ENCODE measurements at regions not wholly inside any gene's neighbourhood (a gene's known extent, or its start where the extent isn't known, plus 50 kb on each side); places are given as distances from the start of the nearest gene placed in this dataset.

- Histone ChIP-seq H3K79me1 (ENCODE audit: low read length) (no peaks in the 10 kb centered on the region), H3K9ac (ENCODE audit: low read length) (no peak overlapping the region), H3K79me2 (ENCODE audit: control insufficient read depth, insufficient read depth, low read length, poor library complexity) (no peaks in the 10 kb centered on the region), H2BK12ac (ENCODE audit: low read length) (no peak overlapping the region), H3K23ac (ENCODE audit: low read length) (no peak overlapping the region), H4K8ac (ENCODE audit: low read depth, low read length) (no peak overlapping the region), H4K12ac (ENCODE audit: low read depth, low read length) (no peak overlapping the region), H3K36me3 (ENCODE audit: control insufficient read depth in 1 of 2, insufficient read depth in 2 of 2, low read length in 2 of 2) (no peaks in the 10 kb centered on the region), H3K9me3 (ENCODE audit: insufficient read depth, low read depth, low read length) (no peaks in the 10 kb centered on the region), H3K27ac (ENCODE audit: low read depth, low read length) (no peak overlapping the region), H3K4me2 (ENCODE audit: low read length) (no peak overlapping the region), H2AK5ac (ENCODE audit: low read length) (no peak overlapping the region), H2BK120ac (ENCODE audit: insufficient read depth, low read length, poor library complexity) (no peak overlapping the region), H3K27me3 (ENCODE audit: insufficient read depth, low read length) (no peaks in the 10 kb centered on the region), H3K18ac (ENCODE audit: low read length) (no peak overlapping the region), H3K4me1 (ENCODE audit: control insufficient read depth in 1 of 2, insufficient read depth in 2 of 2, low read length in 2 of 2) (no peaks in the 10 kb centered on the region), H2AFZ (ENCODE audit: insufficient read depth, low read length, poor library complexity) (no peak overlapping the region), H2BK5ac (ENCODE audit: low read depth, low read length, poor library complexity) (no peak overlapping the region), H3K4me3 (ENCODE audit: low read depth, low read length) (no peak overlapping the region), H3K4ac (ENCODE audit: low read depth, low read length) (no peak overlapping the region), H3K14ac (ENCODE audit: low read length) (no peak overlapping the region), H4K91ac (ENCODE audit: low read depth, low read length) (no peak overlapping the region)
- DNase-seq, result no peak
- no CpG with 5 or more reads among the region's 14 CpGs for WGBS (ENCODE audit: extremely low coverage, insufficient coverage, insufficient read length)
These were observed 271.2 kb upstream of the TMEM161B start for GRCh38 chr5:88539693-88540365.

GRCh38 chr5:88539026-88539425 is 270.4 kb upstream of the TMEM161B start:
- Histone ChIP-seq H2BK5ac (ENCODE audit: low read depth, low read length, poor library complexity) (no peak overlapping the region), H3K4ac (ENCODE audit: low read depth, low read length) (no peak overlapping the region)
- WGBS (ENCODE audit: extremely low coverage, insufficient coverage, insufficient read length), result no CpG with 5 or more reads among the region's 4 CpGs

GRCh38 chr5:88536146-88536545 is 267.5 kb upstream of the TMEM161B start:
- H3K79me1 ChIP-seq (ENCODE audit: low read length), result no peaks in the 10 kb centered on the region
- no peak overlapping the region for H3K9ac ChIP-seq (ENCODE audit: low read length)
- H2AFZ ChIP-seq (ENCODE audit: insufficient read depth, low read length, poor library complexity), result no peak overlapping the region
- no CpG with 5 or more reads among the region's 3 CpGs for whole genome bisulfite sequencing (ENCODE audit: extremely low coverage, insufficient coverage, insufficient read length)
- H3K4me3 ChIP-seq (ENCODE audit: low read depth, low read length), result no peak overlapping the region
- no peak overlapping the region for H2BK12ac ChIP-seq (ENCODE audit: low read length)
- H2AK5ac ChIP-seq (ENCODE audit: low read length), result no peak overlapping the region
- DNase-seq, result no peak
- H2BK120ac ChIP-seq (ENCODE audit: insufficient read depth, low read length, poor library complexity), result no peak overlapping the region
- H3K4me1 ChIP-seq (ENCODE audit: control insufficient read depth in 1 of 2, insufficient read depth in 2 of 2, low read length in 2 of 2), result no peaks in the 10 kb centered on the region
- no peak overlapping the region for H3K18ac ChIP-seq (ENCODE audit: low read length)
- no peak overlapping the region for H4K91ac ChIP-seq (ENCODE audit: low read depth, low read length)
- no peak overlapping the region for H4K12ac ChIP-seq (ENCODE audit: low read depth, low read length)
- no peaks in the 10 kb centered on the region for H3K79me2 ChIP-seq (ENCODE audit: control insufficient read depth, insufficient read depth, low read length, poor library complexity)
- H3K4ac ChIP-seq (ENCODE audit: low read depth, low read length), result no peak overlapping the region
- no peak overlapping the region for H4K8ac ChIP-seq (ENCODE audit: low read depth, low read length)
- no peaks in the 10 kb centered on the region for H3K27me3 ChIP-seq (ENCODE audit: insufficient read depth, low read length)
- no peak overlapping the region for H3K14ac ChIP-seq (ENCODE audit: low read length)
- no peak overlapping the region for H3K27ac ChIP-seq (ENCODE audit: low read depth, low read length)
- no peak overlapping the region for H3K4me2 ChIP-seq (ENCODE audit: low read length)
- H3K9me3 ChIP-seq (ENCODE audit: insufficient read depth, low read depth, low read length), result no peaks in the 10 kb centered on the region
- no peak overlapping the region for H3K23ac ChIP-seq (ENCODE audit: low read length)
- no peaks in the 10 kb centered on the region for H3K36me3 ChIP-seq (ENCODE audit: control insufficient read depth in 1 of 2, insufficient read depth in 2 of 2, low read length in 2 of 2)
- H2BK5ac ChIP-seq (ENCODE audit: low read depth, low read length, poor library complexity), result no peak overlapping the region

More at GRCh38 chr5:88539026-88539425, 270.4 kb upstream of the TMEM161B start:
- H3K79me1 ChIP-seq (ENCODE audit: low read length), result no peaks in the 10 kb centered on the region
- no peak overlapping the region for H2BK120ac ChIP-seq (ENCODE audit: insufficient read depth, low read length, poor library complexity)
- no peaks in the 10 kb centered on the region for H3K79me2 ChIP-seq (ENCODE audit: control insufficient read depth, insufficient read depth, low read length, poor library complexity)
- H3K9me3 ChIP-seq (ENCODE audit: insufficient read depth, low read depth, low read length), result no peaks in the 10 kb centered on the region
- no peak overlapping the region for H4K12ac ChIP-seq (ENCODE audit: low read depth, low read length)
- no peak overlapping the region for H3K9ac ChIP-seq (ENCODE audit: low read length)
- H3K23ac ChIP-seq (ENCODE audit: low read length), result no peak overlapping the region
- H3K18ac ChIP-seq (ENCODE audit: low read length), result no peak overlapping the region
- H3K27ac ChIP-seq (ENCODE audit: low read depth, low read length), result no peak overlapping the region
- H3K36me3 ChIP-seq (ENCODE audit: control insufficient read depth in 1 of 2, insufficient read depth in 2 of 2, low read length in 2 of 2), result no peaks in the 10 kb centered on the region
- DNase-seq, result no peak
- H2AFZ ChIP-seq (ENCODE audit: insufficient read depth, low read length, poor library complexity), result no peak overlapping the region
- no peaks in the 10 kb centered on the region for H3K27me3 ChIP-seq (ENCODE audit: insufficient read depth, low read length)
- H3K4me3 ChIP-seq (ENCODE audit: low read depth, low read length), result no peak overlapping the region
- H4K91ac ChIP-seq (ENCODE audit: low read depth, low read length), result no peak overlapping the region
- no peak overlapping the region for H2BK12ac ChIP-seq (ENCODE audit: low read length)
- H3K4me2 ChIP-seq (ENCODE audit: low read length), result no peak overlapping the region
- H3K4me1 ChIP-seq (ENCODE audit: control insufficient read depth in 1 of 2, insufficient read depth in 2 of 2, low read length in 2 of 2), result no peaks in the 10 kb centered on the region
- no peak overlapping the region for H2AK5ac ChIP-seq (ENCODE audit: low read length)
- H4K8ac ChIP-seq (ENCODE audit: low read depth, low read length), result no peak overlapping the region
- no peak overlapping the region for H3K14ac ChIP-seq (ENCODE audit: low read length)

GRCh38 chr5:88524941-88525340 is 256.3 kb upstream of the TMEM161B start:
- H4K91ac ChIP-seq (ENCODE audit: low read depth, low read length), result no peak overlapping the region
- no peaks in the 10 kb centered on the region for H3K79me1 ChIP-seq (ENCODE audit: low read length)
- no peak overlapping the region for H4K8ac ChIP-seq (ENCODE audit: low read depth, low read length)
- no peak for DNase-seq
- no peak overlapping the region for H3K4me3 ChIP-seq (ENCODE audit: low read depth, low read length)
- no peak overlapping the region for H3K4me2 ChIP-seq (ENCODE audit: low read length)
- no peaks in the 10 kb centered on the region for H3K4me1 ChIP-seq (ENCODE audit: control insufficient read depth in 1 of 2, insufficient read depth in 2 of 2, low read length in 2 of 2)
- no peaks in the 10 kb centered on the region for H3K27me3 ChIP-seq (ENCODE audit: insufficient read depth, low read length)
- no peak overlapping the region for H3K9ac ChIP-seq (ENCODE audit: low read length)
- H3K18ac ChIP-seq (ENCODE audit: low read length), result no peak overlapping the region
- no peak overlapping the region for H3K23ac ChIP-seq (ENCODE audit: low read length)
- H2BK5ac ChIP-seq (ENCODE audit: low read depth, low read length, poor library complexity), result no peak overlapping the region
- H2AFZ ChIP-seq (ENCODE audit: insufficient read depth, low read length, poor library complexity), result no peak overlapping the region
- no peak overlapping the region for H2AK5ac ChIP-seq (ENCODE audit: low read length)
- WGBS (ENCODE audit: extremely low coverage, insufficient coverage, insufficient read length), result no CpG with 5 or more reads among the region's 3 CpGs
- no peak overlapping the region for H3K4ac ChIP-seq (ENCODE audit: low read depth, low read length)
- no peak overlapping the region for H3K27ac ChIP-seq (ENCODE audit: low read depth, low read length)
- H3K36me3 ChIP-seq (ENCODE audit: control insufficient read depth in 1 of 2, insufficient read depth in 2 of 2, low read length in 2 of 2), result no peaks in the 10 kb centered on the region
- no peak overlapping the region for H2BK120ac ChIP-seq (ENCODE audit: insufficient read depth, low read length, poor library complexity)
- no peaks in the 10 kb centered on the region for H3K9me3 ChIP-seq (ENCODE audit: insufficient read depth, low read depth, low read length)
- H3K14ac ChIP-seq (ENCODE audit: low read length), result no peak overlapping the region
- H4K12ac ChIP-seq (ENCODE audit: low read depth, low read length), result no peak overlapping the region
- H3K79me2 ChIP-seq (ENCODE audit: control insufficient read depth, insufficient read depth, low read length, poor library complexity), result no peaks in the 10 kb centered on the region
- no peak overlapping the region for H2BK12ac ChIP-seq (ENCODE audit: low read length)

Data from trophoblast cell (in vitro differentiated cells and primary cell).